Activated CD8-positive, alpha-beta memory T cell treated with anti-CD3 and anti-CD28 coated beads for 1 hour (primary cell): ENCODE measurements at regions not wholly inside any gene's neighbourhood (a gene's known extent, or its start where the extent isn't known, plus 50 kb on each side); places are given as distances from the start of the nearest gene placed in this dataset.

Source experiments
- DNase-seq, 2 donors: peaks; one replicate each; pipeline ENCODE4 v3.0.0-alpha.2; 2020; ENCODE audit warnings: low read depth in 1 of 2; ENCODE audit errors: extremely low read depth in 1 of 2

DNA sequence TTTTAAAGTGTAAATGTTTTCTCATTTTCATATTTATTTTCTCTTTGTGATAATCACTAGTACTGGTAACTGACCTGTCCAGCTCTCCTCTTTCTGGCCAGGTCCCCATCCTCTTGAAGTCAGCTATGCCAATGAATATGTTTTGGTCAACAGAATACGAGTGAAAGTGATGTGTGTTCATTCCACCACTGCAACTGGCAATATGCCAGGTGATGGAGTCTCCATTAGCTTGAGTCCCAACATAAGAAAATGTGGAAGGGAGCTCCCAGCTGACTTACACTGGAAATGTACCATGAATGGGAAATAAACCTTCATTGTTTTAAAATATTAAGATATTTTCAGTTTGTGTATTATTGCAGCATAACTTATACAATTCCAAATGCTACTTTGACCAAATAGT lies 75.8 kb downstream of the CCDC34 start:
- no peak for DNase-seq

DNA sequence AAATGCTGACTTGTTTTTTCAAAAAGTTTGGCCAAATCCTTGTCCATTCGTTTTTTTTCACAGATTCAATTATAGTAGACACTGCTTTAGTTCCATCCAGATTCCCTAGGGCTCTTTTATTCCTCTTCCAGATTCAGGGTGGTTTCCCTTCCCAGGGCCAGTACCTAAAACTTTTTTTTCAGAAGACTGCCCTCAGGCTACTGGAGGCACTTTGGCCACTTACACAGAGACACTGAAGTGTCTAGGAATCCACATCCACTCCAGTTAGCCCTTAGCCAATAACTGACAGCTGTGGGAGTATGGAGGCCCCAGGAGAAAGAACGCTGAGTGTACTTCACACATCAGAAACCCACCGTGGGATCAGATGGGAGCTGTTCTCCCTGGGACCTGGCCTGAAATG lies 77.3 kb downstream of the CCDC34 start:
- DNase-seq = no peak

DNA sequence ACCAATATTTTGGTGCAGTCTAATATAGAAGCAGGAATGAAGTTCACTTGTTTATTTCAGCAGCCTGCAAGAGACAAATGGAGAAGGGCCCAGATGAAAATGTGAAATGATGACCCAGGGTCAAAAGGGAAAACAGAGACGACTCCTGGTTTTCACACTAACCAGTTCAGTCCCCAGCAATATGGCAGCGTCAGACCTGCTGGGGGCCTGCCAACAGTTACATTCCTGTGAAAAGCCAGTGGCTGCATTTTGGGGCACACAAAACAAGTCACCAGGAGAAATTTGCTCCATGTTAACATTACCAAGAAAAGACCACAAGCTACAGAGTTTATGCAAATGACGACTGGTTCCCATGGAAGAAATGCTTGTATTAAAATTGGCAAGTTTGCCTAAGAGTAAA lies 80.2 kb downstream of the CCDC34 start:
- DNase-seq = no peak

DNA sequence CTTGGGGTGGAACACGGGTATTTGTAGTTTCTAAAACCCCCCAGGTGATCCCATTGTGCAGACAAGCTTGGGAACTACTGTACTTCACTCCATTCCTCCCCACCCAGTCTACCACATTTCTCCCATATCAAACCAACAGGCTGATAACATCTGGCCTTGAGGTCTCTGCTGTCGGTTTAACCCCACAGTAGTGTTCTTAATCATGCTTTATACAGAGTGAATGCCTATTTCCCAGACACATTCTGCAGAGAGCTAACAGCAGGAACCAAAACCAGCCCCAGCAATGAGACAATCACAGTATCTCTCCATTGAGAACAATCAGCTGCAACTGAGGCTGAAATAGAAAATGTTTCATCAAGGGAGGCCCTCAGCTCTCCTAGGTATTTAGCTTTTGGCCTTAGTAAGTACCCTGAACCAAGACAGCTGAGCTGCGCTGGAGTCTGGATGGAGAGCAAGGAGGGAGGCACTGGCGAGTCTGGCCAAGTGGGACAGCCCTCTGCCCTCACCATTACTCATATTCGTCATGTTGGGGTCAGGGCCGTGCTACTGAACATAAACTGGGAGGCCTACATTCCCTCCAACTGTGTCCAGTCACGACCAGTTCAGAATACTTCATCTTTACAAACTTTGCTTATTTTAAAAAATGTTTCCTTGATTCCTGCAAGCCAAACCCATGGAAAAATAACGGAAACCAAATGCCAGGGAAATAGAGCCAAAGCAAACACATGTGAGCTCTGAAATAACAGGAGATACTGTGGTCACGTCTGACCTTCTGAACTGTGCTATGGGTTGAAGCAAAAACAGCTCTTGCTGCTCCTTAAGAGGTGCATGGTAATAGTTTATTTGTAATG lies 81.0 kb downstream of the CCDC34 start:
- no peak for DNase-seq

DNA sequence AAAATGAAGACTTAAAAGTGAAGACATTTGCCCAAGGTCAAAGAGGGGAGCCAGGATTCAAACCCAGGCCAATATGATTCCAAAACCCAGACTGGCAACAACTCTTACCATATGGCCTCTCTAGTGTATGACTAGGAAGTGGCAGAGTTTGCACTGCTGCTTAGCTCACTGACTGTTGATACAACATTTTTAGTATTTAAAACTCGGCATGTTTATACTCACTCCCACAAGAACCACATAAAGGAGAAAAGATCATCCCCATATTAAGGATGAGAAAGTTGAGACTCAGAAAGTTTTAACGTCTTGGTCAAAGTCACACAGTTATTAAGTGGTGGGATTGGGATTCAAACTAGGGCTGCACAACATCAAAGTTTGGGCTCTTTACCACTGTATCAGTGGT lies 81.7 kb downstream of the CCDC34 start:
- no peak for DNase-seq

DNA sequence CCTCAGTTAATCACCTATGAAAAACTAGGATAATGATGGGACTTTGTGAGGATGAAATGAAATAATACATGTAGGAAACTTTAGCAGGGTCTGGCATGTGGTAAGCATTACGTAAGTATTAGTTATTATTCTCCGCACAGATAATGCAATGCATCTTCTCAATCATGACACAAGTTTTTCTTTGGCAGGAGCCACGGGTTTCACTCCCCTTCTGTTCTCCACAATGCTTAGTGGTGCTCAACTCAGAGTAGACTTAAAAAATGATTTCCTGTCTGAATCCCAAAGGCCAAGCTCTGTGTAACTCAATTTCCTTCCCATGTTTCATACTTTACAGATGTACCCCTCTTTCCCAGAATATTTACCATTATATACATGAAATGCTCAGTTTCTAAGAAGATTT lies 82.9 kb downstream of the CCDC34 start:
- DNase-seq = no peak

DNA sequence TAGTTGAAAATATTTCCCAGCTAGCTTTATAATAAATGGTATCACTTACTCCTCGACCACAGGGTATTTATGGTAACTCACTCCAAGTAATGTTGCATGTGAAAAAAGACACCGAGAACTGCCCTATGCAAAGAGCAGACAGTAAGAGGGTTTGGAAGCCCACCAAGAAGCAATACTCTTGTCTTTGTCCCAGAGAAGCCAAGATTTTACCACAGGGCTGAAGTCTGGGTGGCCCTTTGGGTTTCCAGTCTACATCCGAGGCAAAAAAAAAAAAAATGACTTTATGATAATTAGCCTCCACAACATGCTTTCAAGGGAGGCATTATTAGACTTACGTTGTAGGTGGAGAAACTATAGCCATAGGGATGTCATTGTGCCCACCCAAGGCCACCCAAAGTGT lies 83.6 kb downstream of the CCDC34 start:
- no peak for DNase-seq

DNA sequence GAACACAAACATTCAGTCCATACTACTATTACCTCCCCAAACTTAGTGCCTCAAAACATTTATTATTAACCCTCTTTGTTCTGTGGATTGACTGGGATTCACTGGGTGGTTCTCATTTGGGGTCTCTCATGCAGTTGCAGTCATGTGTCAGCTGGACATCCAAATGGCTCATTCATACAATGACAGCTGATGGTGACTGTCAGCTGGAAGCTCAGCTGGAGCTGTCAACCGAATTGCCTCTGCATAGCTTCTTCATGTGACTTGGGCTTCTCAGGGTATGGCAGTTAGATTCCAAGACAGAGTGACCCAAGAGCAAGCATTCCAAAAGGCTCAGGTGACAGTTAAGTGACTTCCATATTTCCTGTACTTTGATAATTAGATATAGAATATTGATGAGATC lies 85.2 kb downstream of the CCDC34 start:
- no peak for DNase-seq

DNA sequence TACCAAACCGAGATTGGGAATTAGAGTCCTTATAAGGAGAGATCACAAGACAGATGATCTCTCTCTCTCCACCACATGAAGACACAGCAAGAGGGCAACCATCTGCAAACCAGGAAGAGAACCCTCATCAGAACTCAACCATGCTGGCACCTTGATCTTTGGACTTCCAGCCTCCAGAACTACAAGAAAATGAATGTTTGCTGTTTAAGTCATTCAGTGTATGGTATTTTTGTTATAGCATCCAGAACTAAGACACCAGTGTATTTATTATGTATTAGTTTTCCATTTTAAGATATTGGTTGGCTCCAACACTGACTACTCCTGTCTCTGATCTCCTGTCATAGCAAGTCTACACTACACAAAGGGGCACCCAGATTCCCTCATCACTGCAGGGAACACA lies 86.9 kb downstream of the CCDC34 start:
- DNase-seq = no peak

DNA sequence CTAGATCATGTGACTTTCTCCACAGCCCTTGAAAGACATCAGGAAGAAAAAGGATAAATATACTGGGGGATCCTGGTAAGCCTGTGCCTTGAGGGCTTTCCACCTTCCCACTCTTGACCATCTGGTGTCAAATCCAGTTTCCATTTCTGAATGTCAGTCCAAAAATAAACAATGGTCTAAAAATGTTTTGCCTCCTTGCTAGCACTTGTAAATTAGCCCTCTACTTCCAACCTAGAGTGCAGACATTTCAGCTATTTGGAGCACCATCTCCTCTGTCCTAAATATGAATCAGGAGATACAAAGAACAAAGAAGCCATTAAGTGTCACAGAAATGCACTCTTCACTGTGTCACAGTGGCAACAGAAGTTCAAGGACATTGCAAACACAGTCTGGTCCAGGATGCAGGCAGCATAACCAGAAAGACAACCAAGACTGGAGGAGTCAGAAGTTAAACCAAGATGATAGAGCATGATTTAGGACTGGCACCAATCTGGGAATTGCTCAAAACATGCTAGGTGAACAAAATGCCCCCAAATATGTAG lies 88.1 kb downstream of the CCDC34 start:
- DNase-seq = no peak

DNA sequence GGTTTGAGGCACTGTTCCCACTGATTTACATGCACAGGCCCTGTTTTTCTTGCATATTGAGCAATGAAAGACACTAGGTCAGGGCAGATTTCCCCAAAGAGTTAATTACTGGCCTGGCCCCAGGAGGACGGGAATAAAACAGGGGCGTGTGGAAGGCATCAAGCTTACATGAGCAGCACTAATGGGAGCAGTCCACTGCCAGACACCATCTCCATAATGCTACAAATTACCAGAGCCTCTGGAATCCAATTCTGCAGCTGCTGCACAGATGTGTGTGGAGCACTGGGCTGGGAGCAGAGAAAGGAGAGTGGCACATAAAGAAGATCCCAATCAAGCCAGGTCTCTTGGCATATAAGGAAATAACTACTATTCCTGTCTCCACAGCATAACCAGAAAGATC lies 96.9 kb downstream of the CCDC34 start:
- no peak for DNase-seq

DNA sequence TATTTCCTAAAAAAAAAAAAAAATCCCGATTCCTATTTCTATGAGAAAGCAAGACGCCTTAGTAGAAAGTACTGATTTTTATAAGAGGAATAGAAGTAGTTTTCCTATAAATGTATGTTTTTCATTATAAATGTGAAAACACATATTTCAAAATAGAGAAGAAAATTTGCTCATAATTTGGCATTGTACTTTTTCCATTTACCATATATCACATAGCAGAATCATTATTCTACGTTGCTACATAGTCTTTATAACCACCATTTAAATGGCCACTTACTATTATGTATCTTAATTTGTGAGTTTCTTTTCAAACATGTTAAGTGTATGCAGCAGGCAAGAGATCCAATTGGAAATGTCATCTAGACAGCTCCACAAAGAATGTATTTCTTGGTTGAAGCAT lies 99.0 kb downstream of the CCDC34 start:
- no peak for DNase-seq

DNA sequence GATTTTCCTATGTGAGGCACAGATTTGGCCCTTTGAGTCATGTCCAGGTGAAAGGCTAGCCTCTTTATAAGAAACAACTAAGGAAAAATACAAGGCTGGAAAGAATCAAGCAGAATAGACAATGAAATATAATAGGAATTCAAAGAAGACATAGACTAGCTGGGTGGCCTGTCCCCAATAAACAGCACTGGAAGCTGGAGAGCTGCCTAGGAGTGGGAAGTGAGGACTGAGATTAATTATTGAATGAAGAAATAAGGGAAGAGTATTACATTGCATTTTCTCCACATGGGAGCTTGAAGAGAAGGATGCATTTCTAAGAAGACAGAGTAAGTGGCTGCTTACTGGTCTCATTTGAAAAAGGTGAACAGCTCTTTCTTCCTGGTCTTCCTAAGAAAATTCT lies 100.0 kb downstream of the CCDC34 start:
- no peak for DNase-seq

DNA sequence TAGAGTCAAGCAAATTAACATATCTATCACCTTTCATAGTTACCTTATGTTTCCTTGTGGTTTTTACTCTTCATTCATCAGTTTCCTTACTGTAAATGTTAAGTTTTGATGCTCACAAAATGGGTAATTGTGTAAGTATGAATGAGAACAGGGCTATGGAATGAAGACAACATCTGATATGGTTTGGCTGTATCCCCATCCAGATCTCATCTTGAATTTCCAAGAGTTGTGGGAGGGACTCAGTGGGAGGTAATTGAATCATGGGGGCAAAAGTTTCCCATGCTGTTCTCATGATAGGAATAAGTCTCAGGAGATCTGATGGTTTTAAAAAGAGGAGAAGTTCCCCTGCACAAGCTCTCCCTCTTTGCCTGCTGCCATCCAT lies 107.6 kb downstream of the CCDC34 start:
- no peak for DNase-seq

DNA sequence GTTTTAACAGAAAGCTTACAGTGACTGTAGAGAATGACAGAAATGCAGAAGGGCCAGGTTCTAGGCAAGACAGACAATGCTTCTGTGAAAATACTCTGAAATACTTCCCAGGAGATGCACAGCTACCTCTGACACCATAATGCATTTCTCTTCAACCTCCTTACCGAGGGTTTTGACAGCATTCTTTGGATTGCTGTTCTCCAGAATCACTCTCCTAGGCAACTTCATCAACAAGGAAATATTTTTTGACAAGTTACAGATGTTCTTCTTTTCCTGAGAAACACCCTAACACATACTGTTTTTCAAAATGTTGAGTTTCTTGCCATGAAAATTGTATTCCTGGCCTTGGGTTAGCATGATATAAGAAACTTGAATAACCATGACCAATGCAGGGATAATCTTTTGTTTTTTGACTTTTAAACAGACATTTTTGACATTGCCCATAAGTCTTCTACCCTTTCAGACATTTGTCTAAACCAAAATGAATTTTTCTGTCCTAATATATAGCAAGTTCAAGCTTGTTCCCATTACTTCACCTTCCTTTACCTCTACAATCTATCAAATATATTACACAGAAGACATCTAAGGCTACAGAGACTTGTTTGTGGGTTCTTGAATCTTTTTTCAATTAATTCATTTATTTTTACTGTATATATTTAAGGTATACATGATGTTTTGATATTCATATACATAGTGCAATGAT lies 108.1 kb downstream of the CCDC34 start:
- no peak for DNase-seq

DNA sequence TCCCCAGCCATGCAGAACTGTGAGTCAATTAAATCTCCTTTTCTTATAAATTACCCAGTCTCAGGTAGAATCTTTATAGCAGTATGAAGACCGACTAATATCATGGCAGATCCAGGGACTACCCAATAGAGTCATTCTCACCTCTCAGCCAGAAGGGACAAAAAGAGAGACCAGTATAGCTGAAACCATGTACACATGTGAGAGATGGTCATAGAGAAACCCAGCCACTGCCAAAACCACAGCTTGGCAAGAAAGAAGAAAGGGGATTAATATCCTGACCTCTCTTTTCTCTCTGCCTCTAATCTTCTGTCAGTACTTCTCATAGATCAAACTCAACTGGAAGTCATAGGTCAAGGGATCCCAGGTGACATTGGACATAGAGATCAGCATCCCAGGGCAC lies 109.8 kb downstream of the CCDC34 start:
- no peak for DNase-seq

DNA sequence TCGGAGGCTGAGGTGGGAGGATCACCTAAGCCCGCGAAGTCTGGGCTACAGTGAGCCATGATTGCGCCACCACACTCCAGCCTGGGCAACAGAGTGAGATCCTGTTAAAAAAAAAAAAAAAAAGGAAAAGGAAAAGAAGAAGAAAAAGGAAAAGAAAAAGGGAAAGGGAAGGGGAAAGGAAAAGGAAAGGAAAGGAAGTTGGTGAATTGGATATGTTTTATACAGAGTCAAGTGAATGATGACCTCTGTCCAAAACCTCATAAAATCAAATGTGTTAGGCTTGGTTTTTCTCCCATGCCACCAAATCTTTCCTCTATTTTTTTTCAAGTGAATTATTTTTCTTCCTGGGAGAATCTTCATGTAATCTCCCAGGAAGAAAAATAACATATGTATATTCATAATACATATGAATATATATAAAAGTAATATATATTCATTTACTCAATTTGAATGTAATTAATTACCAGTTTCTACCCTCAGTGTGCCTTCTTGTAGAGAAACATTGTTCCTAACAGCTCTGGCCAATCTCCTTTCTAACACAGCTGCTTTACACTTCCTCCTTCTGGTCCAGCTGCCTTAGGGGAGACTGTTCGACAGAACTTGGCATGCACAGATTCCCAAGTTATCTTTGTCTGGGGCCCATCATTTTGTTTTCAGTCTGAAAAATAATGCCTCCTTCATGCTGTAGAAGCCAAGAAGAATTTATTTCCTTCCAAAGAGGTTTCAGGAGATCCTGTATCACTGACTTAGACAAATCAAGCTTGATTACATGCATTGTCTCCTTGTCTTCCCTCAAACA lies 111.9 kb downstream of the CCDC34 start:
- DNase-seq = no peak

DNA sequence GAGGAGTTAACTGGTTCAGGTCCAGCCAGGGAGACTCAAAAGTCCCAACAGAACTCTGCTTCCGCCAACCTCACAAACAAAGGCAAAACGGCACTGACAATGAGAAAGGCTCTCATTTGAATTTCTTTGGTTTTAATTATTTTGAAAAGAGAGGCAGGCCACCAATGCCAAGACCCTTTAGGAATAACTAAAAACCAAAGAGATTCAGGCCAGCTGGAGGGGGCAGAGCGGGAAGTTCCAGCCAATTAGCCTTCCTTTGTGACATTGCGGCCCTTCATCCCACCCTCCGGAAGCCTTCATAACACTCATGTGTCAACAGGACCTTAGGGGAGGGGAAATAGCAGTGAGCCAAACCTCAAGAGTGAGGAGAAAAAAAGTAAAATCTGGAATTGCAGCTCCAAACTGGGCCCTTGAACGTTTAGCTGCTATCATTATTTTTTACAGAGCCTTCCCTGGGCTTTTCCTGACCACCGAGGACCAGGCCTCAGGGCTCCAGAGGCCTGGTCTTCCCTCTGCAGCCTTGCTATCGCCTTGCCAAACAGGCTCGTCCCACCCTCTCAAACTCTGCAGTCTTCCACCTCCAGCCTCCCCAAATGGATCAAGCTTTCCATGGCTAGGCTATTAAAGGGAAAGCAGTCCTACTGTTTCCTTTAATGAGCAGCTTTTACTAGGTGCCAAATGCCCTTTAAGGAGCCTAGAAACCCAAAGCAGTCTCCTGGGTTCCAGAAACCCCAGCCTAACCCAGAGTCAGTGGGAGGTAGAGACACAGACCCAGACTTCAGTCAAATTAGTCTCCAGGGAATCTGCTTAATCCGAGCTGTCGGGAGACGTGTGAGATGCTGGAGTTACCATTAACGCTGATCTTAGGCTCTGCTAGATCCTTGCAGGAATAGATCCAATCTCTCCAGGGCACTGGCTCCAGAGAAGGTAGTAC lies 114.2 kb downstream of the CCDC34 start:
- DNase-seq = no peak

DNA sequence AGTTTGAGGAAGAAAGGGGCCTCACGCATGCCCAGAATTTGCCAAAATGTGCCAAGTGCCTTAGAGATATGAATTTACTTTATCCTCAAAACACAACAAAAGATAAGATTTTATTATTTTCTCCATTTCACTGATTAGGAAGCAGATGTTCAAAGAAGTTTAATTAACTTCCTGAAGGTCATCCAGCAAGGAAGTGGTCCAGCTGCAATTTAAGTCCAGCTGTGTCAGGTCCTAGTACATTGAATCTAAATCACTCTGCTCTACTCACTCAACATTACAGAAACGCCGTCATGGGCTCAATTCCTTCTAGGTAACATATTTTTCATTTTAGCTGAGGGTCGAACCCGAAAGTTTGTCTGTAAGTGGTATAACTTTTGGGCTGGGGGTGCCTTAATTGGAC lies 115.4 kb downstream of the CCDC34 start:
- DNase-seq = no peak

DNA sequence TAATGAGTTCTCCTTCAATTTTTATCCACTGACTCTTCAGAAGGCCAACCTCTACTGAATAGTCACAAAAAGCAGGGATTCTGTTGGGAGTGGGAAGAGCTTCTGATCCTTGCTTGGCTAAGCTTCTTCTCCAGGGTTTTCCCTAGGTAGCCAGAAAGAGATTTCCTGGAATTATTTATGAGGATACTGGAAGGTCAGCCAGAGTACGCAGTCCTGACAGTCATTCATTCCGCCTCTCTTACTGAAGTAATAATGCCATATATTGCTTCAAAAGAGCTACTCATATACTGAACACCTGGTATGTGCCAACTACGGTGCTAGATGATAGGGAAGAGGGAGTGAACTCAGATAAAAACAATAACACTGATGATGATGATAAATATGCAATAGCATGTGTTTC lies 116.1 kb downstream of the CCDC34 start:
- DNase-seq = no peak
